ENCODE measurements at regions not wholly inside any gene's neighbourhood (a gene's known extent, or its start where the extent isn't known, plus 50 kb on each side); places are given as distances from the start of the nearest gene placed in this dataset.

GRCh38 chr7:68752485-68753178 lies 845.6 kb upstream of the AUTS2 start:
- no peak for TF ChIP-seq CTCF (tag by site-specific recombination; IDR thresholded peaks at IDR 0.05)
- TF ChIP-seq ZNF792 (tag by site-specific recombination; IDR thresholded peaks at IDR 0.05): no peak

All from HEK293 (cell line).